ENCODE measurements at regions not wholly inside any gene's neighbourhood (a gene's known extent, or its start where the extent isn't known, plus 50 kb on each side); places are given as distances from the start of the nearest gene placed in this dataset.

DNA sequence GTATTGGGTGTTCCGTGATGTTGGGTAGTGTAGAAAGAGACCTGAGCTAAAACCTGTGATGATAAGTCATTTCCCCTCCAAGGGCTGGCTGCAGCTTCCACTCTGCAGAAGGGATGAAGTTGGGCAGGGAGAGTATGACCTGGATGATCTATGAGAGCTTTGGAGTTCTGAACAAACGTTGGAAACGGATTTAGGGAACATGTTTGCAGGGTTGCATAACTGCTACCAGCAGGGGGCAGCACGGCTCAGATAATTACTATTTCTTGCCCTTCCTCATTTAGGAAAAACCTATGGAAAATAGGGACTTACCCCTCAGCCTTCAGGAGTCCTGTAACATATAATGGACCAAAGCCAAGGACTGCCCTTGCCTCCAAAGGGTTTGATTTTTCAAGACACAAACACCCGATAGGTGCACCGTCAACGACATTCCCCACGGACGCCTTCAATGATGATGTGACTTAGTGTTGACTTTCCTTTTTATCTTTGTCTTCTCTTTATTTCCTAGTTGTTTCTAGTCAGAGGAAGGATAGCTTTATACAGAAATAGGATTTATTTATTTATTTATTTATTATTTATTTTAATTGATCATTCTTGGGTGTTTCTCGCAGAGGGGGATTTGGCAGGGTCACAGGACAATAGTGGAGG lies 164.9 kb upstream of the SASH1 start:
- DNase-seq: peak; percentile 19

DNA sequence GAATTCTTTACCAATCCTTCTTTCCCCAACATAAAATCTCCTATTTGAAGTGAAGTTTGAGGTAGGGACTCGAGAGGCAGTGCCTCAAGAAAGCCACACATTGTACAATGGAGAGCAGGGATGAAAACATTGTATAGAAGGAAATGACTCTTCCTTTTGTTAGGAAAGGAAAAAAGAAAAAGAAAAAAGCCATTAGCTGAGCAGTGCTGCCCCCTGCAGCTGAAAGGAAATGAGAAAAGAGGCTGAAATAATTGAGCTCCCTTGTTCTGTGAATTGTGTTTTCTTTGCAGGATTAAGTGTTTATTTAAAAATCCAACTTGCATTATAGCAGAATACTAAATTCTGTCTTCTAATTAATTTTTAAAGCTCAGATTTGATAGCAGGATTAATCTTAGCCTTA lies 162.9 kb upstream of the SASH1 start:
- peak; percentile 23 for DNase-seq

DNA sequence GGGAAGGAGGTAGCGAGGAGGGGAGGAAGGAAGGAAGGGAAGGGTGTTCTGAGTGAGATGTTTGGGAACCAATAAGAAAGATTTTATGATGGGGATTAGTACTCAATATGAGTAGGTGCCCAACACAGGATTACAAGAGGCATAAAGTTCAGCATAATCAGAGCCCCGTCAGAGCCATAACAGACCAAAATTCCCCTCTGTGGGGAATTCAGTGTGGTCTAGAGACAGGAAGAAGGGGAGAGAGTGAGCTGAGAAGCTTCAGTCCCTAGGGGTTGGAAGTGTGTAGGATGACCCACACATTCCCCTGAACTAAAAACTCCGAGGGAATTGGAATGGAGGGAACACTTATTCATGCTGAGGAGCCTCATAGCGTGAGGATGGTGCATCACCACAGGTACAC lies 160.3 kb upstream of the SASH1 start:
- no peak for DNase-seq

DNA sequence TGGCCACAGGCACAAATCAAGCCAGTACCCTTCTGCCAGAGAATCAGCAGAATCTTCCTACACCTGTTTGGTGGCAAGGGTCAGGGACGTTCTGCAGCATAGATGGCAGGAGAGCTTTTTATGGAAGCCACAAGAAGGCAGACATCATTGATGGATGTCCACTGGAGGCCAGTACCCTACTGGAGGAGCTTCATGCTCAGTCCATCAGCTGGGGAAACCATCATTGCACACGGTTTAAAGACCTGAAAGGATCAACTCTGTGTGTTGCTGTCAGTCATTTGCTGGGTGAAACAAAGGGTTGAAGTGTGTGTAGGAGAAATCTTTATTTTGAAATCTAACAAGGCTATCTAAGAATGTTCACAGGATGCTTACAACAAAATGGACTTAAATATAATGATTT lies 158.9 kb upstream of the SASH1 start:
- DNase-seq: no peak

DNA sequence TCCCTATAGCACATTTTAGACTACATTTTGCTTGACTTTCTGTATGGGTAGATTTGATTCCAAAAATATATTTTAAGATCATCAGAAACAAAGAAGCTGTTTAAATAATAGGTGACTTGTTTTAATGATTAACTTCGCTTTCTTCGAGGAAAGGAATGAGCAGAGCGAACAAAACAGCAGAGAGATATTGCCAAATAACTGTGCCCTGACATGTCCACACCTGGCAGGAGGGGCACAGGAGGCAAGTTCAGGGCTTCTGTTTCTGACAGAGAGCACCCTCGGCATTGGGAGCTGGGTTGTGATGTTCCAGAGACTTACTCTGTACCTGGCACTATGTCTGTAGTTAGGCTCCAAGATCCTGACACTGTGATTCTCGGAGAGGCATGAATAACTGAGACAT lies 155.7 kb upstream of the SASH1 start:
- no peak for DNase-seq

DNA sequence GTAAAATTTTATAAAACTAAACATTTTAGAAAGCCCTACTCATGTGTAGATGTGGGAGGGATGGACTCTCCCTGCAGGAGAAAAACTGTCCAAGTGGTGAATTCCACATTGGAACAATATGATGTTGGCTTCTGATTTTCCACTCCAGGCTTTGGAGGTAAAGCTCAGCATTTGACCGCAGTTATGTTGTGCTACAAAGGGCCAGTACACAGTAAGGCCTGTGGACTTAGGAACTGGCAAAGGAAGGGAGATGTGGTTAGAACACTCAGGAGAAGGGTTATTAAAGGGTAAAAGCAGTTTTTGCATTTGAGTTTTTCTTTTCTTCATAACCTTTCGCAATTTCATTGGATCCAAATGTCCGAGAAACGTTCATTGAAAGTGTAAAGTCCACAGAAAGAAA lies 150.3 kb upstream of the SASH1 start:
- no peak for DNase-seq

DNA sequence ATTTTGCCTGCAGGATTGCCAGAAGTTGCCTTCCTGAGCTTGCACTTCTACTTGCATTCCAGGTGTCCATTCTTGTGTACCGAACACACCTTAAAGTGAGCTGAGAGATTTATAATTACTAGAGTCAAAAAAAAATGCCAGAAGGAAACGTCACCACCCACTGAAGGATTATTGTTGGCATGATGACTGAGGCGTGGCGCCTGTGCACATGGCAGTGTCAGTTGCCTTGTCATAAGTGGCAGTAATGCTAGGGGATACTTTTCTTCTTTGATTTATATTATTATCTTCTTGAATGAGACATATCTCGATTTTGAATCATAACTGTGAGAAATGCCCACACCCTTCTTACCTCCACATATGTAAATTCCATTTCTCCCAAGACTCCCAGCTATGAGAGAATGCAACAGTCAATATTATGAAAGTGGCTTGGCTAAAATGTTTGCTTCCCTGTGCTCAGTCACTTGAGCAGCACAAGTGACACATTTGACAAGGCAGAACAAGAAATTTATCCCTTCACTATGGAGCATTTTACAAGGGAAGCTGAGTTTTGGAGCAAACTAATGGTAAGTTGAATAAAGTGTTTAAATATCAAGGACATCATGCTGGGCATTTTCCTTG lies 149.5 kb upstream of the SASH1 start:
- no peak for DNase-seq

DNA sequence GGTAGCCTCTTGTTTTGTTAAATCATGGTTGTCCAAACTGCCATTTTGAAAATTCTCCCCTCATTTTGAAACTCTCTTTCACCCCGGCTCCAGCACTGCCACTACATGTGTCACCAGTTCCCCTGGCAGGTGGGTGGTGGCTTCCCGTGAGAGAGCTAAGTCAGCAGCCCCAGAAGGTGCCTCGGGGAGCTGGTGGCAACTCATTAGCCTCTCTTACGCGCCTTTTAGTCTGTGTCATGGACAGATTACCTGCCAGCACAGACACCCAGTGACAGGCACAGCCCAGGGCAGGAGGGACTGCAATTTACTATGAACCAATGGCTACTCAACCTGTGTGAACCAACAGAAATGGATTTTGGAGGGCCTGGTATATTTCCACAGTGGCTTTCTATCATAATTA lies 147.1 kb upstream of the SASH1 start:
- DNase-seq: no peak

DNA sequence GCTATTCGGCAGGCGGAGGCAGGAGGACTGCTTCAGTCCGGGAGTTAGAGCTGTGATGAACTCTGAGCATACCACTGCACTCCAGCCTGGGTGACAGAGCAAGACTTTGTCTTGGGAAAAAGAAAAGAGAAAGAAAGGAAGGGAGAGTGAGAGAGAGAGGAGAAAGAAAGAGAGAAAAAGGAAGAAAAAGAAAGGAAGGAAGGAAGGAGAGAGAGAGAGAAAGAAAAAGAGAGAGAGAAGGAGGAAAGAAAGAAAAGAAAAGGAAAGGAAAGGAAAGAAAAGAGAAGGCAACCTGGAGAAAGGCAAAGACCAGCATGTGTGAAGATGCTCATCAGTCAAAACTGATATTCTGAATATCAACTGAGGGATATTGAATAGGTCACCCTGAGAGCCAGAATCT lies 143.1 kb upstream of the SASH1 start:
- no peak for DNase-seq

DNA sequence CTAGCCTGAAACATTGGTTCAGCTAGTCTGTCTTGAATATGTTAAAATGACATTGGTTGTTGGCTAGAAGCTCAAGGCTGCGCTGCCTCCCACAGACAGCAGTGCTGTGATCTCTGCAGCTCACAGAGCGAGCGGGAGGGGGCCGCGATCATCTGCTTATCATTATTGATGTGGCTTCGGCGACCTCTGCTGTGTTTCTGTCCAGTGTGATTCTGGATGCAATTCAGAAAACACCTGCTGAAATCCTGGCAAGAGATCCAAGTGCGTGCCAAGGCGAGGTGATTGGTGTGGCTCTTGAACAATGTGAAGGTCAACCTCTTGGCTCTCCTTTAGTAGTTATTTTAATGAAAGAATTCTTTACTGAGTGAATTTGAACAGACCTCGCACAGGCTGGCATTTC lies 142.3 kb upstream of the SASH1 start:
- no peak for DNase-seq

DNA sequence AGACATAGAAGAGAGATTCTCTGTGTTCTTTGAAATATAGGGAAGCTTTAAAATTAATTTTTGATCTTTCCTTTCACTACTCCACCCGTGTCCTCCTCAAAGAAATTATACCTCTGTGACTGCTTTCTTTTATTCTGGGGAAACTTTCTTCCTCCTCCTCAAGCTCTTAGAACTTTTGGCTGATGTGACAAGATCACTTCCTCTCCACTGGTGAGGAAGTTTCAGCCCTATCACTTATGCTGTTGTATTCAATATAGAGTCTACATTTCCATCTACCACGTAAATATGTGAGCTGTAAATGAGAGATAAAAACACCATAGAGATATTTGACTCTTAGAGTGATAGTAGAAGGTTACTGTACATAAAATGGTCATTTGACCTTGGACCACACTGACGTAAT lies 141.9 kb upstream of the SASH1 start:
- DNase-seq: no peak

DNA sequence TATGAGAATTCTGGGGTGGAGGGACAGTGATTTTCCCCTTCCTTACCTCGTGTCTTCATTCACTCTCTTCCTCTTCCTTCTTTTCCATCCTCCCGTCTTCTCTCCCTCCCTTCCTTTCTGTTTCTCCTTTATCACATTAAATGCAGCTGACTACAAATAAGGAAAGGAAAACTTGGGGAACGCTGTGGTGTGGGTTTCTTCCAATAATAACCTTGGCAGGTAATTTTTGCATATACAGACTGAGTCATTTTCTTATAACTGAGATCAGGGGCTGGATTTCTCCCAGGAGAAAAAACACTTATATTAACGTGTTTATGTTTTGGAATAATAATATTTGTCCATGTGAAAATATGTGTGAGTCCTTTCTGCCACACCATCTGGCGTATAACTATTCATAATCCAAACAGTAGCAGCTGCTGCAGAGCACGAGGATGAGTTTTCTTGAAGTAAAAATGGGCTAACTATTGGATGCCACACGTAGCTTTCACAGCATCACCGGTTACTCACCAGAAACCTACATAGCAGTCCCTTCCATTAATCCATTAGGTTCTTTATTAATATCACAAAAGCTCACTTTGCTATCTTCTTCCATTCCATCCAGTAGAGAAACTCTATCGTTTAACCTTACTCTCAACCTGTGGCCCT lies 139.2 kb upstream of the SASH1 start:
- DNase-seq: no peak

DNA sequence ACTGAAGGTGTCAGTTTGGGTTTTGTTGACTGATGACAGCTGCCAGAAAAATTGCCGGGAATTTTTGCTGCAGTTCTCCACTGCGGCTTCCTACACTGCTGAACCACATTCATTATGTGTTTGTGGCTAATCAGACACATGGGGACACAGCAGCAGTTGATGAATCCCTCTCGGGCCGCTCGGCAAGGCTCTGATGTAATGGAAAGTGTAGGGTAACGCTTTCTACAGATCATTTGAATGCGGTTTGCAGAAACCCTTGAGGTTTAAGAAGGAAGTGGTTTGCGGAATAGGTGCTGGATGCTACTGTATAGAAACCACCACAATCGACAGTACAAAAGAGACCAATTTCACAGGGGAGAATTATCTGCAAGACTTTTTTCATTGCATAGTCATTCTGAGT lies 138.7 kb upstream of the SASH1 start:
- no peak for DNase-seq

DNA sequence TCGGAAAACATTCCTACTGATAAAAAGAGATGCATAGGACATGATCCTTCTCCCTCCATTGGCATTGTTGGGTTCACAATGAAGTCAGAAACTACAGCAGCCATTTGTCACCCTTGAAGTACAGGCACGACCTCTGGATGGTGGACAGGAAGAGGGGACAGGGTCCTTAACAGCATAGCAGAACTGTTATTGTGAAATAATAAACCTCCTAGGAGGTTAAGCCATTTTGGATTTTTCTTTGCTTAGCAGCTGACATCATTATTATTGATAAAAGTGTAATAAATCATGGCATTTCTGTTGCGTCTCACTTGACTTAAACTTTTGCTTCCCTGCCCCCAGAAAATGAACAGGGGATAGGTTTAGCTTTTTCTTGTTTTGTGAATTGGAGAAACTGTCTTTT lies 134.3 kb upstream of the SASH1 start:
- no peak for DNase-seq

DNA sequence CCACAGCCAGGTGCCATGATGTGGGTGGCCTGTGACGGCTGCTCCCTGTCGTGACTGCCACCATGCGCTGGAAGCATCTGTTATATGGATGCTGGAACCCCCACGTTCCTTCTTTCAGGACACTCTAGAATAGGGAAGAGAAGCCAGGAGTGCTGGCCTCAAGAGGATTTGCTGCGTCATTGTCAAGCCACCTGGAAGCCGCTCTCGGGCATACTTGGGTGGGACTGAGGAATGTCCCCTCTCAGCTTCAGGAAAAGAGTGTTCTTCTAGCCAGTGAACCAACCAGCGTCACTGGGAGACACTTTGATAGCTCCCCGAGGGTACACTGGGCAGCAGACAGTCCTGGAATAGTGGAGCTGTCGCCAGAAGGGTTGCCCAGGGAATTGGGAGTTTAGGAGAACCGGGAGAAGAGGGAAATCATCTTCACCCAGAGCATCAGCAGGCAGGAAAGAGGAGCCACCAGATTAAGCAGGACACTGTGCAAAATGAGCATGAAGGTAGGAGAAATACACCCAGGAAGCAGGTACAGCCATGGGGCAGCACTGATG lies 130.8 kb upstream of the SASH1 start:
- DNase-seq: no peak

DNA sequence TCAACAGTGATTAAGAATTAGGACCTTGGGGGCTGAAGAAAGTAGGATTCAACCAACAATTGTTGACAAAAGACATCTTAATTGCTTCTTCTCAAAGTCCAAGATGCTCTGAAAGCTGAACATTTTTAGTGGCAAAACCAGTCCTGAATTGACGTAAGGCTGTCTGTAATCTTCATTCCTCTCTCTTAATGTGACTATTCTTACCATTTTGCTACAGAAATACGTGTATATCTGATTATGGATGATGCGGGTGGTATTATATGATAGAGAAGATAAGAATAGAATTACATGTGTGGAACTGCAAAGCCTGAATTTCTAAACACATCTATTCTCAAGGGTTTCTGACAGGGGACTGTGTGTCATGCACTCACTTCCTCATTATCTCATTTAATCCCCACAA lies 130.3 kb upstream of the SASH1 start:
- DNase-seq: no peak

DNA sequence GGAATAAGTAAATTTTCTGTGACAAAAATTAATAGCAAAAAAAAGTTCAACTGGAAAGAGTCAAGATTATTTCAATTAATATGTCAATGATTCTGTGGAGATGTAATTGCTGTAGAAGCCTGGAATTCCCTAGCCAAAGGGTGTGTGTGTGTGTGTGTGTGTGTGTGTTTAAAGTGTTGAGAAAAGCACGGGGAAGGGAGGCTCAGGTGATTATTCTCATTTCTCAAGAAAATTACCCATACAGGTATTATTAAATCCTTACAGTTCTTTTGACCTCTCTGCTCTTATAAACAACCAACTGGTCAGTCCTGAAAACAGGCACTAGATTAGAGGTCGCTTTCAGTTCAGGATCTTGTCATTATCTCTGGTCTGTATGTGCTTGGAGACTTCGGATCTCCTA lies 129.3 kb upstream of the SASH1 start:
- DNase-seq: no peak

DNA sequence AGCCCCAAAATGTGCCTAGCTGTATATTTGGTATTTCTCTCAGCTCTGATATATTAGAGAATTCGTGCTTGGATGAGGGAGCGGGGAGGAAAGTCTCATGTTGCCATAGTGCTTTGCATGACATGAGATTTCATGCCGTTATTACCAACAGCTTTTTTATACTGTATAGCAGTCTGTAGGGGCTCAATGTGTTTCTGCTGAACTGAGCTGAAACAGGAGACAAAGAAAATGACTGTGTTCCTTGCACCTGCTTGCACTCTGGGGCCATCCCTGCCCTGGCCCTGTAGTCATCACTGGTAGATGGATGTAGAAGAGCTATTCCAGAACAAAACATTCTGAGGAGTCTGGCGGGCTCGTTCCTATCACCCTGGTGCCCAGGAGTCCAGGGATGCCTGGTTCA lies 128.0 kb upstream of the SASH1 start:
- DNase-seq: no peak

DNA sequence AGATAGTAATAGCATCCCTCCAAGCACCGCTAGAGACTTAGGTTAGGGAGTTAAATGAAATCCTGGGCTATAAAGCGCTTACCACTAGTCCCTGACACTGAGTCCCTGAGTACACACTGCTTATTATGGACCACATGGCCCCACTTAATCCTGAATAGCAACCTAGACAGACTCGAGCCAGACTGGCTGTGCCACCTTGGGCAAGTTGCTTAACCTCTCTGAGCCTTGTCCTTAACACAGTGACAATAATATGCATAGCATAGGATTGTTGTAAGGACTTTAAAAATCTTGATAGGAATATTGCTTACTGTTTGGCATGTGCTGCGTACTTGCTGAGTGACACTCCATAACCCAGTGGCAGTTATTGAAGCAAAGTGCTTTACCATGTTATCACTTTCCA lies 125.6 kb upstream of the SASH1 start:
- DNase-seq: no peak

DNA sequence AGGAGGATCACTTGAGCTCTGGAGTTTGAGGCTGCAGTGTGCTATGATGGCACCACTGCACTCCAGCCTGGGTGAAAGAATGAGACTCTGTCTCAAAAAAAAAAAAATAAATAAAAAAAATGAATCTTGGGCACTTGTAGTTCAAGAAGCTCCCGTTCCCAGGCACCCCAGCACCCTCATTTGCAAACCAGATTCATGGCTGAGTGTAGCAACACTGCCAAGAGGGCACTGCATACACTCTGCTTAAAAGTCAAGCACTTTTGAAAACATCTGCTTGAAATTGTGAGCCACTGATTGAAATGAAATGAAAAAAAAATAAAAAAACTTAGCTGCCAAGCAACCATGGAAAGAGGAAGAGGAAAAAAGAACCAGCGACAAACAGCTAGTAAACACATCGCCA lies 124.7 kb upstream of the SASH1 start:
- no peak for DNase-seq

DNA sequence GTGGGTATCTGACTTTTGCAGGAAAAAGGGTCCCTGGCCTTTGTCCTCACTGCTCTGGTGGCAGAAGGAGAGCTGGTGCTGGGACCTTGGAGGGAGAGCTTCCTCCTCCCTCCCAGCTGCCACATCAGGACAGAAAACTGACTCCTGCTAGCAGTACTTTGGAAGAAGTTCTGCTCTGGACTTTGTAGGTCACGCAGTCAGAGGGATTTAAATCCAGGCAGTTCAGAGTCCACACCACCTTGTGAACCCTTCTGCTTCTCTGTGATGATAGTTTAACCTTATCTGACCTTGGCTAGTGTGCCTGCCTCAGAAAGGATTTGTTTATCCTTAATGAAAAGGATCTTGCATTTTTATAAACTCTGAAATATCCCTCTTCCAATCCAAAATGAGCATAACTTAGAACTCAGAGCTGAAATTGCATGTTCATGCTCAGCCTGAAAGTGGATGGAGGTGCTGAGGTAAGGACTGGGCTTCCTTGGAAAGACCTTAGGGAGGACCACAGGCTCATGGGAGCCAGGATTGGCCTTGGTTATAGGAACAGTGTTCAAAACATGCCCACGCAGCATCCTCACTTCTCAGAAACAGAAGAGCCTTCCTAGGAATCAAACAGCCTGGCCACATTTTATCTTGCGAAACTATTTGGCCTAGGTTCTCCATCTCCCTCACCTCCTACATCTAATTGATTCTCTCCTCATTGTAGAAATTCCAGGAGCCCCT lies 123.9 kb upstream of the SASH1 start:
- no peak for DNase-seq

DNA sequence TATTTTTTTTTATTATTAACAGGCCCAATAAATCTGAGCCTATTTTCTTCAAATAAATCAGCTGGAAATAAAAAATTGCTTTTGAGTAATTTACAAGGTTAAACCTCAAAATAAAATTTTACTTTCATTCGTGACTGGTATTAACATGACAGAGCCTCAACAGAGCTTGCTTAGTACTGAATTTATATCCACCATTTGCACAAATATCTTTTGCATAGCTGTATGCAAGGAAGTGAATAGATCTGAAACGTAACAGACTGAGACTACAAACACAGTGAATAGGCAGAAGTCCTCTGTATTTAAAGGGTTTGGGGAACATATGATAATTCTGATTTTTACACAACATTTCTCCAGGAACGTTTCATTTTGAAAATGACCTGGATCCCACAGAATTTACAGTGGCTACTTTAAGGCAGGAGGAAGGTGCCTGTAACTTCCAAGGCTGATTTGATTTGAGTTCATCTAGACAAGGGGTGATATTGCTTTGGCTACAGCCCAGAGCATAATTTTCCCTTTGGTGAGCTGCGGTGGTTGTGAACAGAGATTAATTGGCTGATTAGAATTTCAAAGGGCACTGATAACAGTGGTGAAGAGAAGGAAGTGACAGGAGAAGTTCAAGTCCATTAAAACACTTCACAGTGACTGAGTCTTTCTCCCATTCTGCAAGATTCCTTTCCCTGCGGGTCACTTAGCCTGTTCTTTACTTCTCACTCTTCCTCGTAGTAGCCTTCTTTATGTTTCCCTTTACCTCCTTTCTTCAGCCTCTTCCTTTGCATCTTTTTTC lies 121.2 kb upstream of the SASH1 start:
- DNase-seq: no peak

DNA sequence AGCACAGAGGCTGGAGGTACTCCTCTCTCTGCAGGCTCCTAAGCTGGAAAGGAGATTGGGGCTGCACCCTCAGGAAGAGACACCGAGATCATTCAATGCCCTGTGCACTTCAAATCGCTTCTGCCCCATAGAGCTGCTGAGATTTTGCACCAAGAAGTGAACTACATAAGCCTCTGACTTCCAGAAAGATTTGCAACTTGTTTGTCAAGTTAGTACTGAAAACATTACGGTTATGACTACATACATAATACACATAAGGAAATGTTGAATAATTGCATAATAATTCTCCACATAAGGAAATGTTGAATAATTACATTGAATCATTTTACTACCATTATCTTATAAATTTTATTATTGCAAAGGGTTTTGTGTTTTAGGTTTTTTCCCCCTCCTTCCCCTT lies 120.3 kb upstream of the SASH1 start:
- no peak for DNase-seq
